ENCODE measurements at regions not wholly inside any gene's neighbourhood (a gene's known extent, or its start where the extent isn't known, plus 50 kb on each side); places are given as distances from the start of the nearest gene placed in this dataset.

- no peak for TF ChIP-seq POLR2AphosphoS5 (IDR thresholded peaks at IDR 0.05; ENCODE audit: low read depth, low read length)
- no peak for TF ChIP-seq POLR2A (IDR thresholded peaks at IDR 0.05; ENCODE audit: low read depth, low read length)
- TF ChIP-seq POU2F2 (IDR thresholded peaks at IDR 0.05; ENCODE audit: low read depth, low read length): no peak
- no peak for TF ChIP-seq TAF1 (IDR thresholded peaks at IDR 0.05; ENCODE audit: low read depth, low read length)
Observed at GRCh38 chr12:78584695-78585094, 279.9 kb upstream of the SYT1 start.

All from GM12891 (cell line).